ENCODE measurements at regions not wholly inside any gene's neighbourhood (a gene's known extent, or its start where the extent isn't known, plus 50 kb on each side); places are given as distances from the start of the nearest gene placed in this dataset.

DNA sequence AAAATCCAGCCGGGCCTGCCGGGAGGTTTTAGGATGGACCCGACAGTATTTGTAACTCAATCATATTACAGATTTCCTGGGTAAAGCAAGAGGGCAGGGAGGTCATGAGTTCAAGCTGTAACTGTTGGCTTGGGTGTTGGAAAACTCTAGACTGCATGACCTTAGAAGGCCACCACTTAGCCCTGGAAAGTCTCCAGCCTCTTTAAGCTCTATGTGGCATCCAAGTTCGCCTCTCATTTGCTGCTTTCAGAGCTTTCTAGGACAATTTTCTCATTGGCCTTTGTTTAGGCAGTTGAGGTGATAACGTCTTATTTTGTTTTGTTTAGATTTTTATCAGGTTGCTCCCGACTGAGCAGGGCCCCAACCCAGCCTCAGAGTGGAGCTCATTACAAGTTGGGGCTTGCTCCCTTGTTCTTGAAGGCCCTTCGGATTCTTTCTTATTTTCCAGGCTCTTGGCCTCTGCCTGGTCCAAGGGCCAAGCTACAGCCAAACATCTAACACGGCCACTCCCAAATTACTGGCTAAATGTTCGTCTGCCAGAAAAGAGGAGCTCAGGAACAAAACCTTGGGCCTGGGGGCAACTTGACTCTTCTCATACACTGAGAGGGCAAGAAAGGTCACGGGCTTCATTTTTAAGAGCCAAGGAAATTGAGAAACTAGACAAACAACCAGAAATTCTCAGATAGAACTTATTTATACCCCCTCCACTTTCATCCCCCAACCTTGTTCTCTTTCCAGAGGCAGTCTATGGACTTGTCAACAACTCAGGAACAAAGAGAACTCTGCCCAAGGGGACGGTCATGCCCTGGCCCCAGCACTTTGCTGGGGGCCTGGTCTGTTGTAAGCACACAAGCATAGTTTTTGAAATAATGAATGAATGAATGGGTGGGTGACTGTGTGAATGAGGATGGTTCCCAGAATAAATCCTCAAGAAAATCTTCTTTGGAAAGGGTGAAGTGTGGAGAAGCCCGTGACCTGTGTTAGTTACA is 526.9 kb downstream of the BNC2 start:
- ChIA-PET POLR2A (no interaction called here), CTCF (ENCODE audit: unreplicated experiment) (no interaction called here)
- no TSS peak for BruUV-seq (replicated peaks)
- Histone ChIP-seq H4K20me1 (ENCODE audit: insufficient read depth, low read length) (no peaks in the 10 kb centered on the region), H3K36me3 (ENCODE audit: insufficient read depth, low read length) (no peaks in the 10 kb centered on the region), H3K79me2 (ENCODE audit: insufficient read depth, low read depth, low read length) (no peaks in the 10 kb centered on the region), H2AFZ (ENCODE audit: low read length) (no peak overlapping the region), H3K4me1 (ENCODE audit: insufficient read depth, low read length, poor library complexity, severe bottlenecking) (no peaks in the 10 kb centered on the region), H3K9me2 (ENCODE audit: insufficient read depth, low read length) (no peaks in the 10 kb centered on the region), H3K4me2 (ENCODE audit: low read length) (no peak overlapping the region), H3K4me3 (ENCODE audit: low read depth, low read length, poor library complexity, severe bottlenecking) (no peak overlapping the region), H3K27ac (ENCODE audit: low read depth, low read length, poor library complexity, severe bottlenecking) (no peak overlapping the region), H3K9me3 (ENCODE audit: low read length) (no peaks in the 10 kb centered on the region)
- DNase-seq (ENCODE audit: low spot score): no peak
- TF ChIP-seq EZH2phosphoT487 (IDR thresholded peaks at IDR 0.05; ENCODE audit: borderline replicate concordance, low read depth, low read length): no peak
- TF ChIP-seq, protein P1, sequence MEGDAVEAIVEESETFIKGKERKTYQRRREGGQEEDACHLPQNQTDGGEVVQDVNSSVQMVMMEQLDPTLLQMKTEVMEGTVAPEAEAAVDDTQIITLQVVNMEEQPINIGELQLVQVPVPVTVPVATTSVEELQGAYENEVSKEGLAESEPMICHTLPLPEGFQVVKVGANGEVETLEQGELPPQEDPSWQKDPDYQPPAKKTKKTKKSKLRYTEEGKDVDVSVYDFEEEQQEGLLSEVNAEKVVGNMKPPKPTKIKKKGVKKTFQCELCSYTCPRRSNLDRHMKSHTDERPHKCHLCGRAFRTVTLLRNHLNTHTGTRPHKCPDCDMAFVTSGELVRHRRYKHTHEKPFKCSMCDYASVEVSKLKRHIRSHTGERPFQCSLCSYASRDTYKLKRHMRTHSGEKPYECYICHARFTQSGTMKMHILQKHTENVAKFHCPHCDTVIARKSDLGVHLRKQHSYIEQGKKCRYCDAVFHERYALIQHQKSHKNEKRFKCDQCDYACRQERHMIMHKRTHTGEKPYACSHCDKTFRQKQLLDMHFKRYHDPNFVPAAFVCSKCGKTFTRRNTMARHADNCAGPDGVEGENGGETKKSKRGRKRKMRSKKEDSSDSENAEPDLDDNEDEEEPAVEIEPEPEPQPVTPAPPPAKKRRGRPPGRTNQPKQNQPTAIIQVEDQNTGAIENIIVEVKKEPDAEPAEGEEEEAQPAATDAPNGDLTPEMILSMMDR (conservative IDR thresholded peaks at IDR 0.05; ENCODE audit: low read length): no peak
- intact Hi-C loops (cut with micrococcal nuclease; ENCODE audit: unreplicated experiment): no loop called here

- ChIA-PET CTCF (ENCODE audit: unreplicated experiment) (no interaction called here), POLR2A (no interaction called here)
- Histone ChIP-seq H3K9me3 (ENCODE audit: low read length) (no peaks in the 10 kb centered on the region), H2AFZ (ENCODE audit: low read length) (no peak overlapping the region), H4K20me1 (ENCODE audit: insufficient read depth, low read length) (no peaks in the 10 kb centered on the region), H3K4me3 (ENCODE audit: low read depth, low read length, poor library complexity, severe bottlenecking) (no peak overlapping the region), H3K4me2 (ENCODE audit: low read length) (no peak overlapping the region), H3K36me3 (ENCODE audit: insufficient read depth, low read length) (no peaks in the 10 kb centered on the region), H3K9me2 (ENCODE audit: insufficient read depth, low read length) (no peaks in the 10 kb centered on the region), H3K27ac (ENCODE audit: low read depth, low read length, poor library complexity, severe bottlenecking) (no peak overlapping the region), H3K4me1 (ENCODE audit: insufficient read depth, low read length, poor library complexity, severe bottlenecking) (no peaks in the 10 kb centered on the region), H3K79me2 (ENCODE audit: insufficient read depth, low read depth, low read length) (no peaks in the 10 kb centered on the region)
- intact Hi-C loops (cut with micrococcal nuclease; ENCODE audit: unreplicated experiment): no loop called here
- TF ChIP-seq, protein P1 (conservative IDR thresholded peaks at IDR 0.05; ENCODE audit: low read length): no peak
- no peak for TF ChIP-seq EZH2phosphoT487 (IDR thresholded peaks at IDR 0.05; ENCODE audit: borderline replicate concordance, low read depth, low read length)
- no TSS peak for BruUV-seq (replicated peaks)
- DNase-seq (ENCODE audit: low spot score): no peak
Measured at GRCh38 chr9:16344343-16344742, 526.1 kb downstream of the BNC2 start.

DNA sequence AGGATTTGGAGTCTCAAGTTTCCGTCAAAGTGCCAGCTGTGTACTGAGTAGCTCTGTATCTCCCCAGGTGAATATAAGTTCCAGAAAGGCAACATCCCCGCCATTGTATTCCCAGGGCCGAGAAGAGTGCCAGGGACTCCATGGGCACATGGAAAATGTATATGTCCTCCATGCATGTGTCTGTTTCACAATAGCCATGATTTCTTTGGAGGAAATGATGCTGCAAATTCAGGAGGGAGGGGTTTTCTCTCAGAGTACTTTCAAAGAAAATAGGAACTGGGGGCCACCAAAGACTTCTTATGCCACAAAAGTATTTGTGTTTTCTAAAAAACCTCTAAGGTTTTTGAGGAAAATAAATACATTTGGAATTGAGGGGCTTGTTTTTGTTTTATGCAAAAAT is 524.6 kb downstream of the BNC2 start:
- H3K4me1 ChIP-seq (ENCODE audit: insufficient read depth, low read length, poor library complexity, severe bottlenecking): no peaks in the 10 kb centered on the region
- ChIA-PET CTCF (ENCODE audit: unreplicated experiment) (no interaction called here), POLR2A (interaction anchor here (1.2 kb wide), 1 partner anchor 15 kb away, joined by 3 read pairs; no protein-coding TSS in a partner anchor)
- no peaks in the 10 kb centered on the region for H3K79me2 ChIP-seq (ENCODE audit: insufficient read depth, low read depth, low read length)
- no peaks in the 10 kb centered on the region for H4K20me1 ChIP-seq (ENCODE audit: insufficient read depth, low read length)
- no peaks in the 10 kb centered on the region for H3K9me3 ChIP-seq (ENCODE audit: low read length)
- H3K9me2 ChIP-seq (ENCODE audit: insufficient read depth, low read length): no peaks in the 10 kb centered on the region
- no peak overlapping the region for H3K4me2 ChIP-seq (ENCODE audit: low read length)
- H2AFZ ChIP-seq (ENCODE audit: low read length): no peak overlapping the region
- DNase-seq (ENCODE audit: low spot score): no peak
- H3K27ac ChIP-seq (ENCODE audit: low read depth, low read length, poor library complexity, severe bottlenecking): no peak overlapping the region
- TF ChIP-seq, protein P1 (conservative IDR thresholded peaks at IDR 0.05; ENCODE audit: low read length): no peak
- no peak for TF ChIP-seq EZH2phosphoT487 (IDR thresholded peaks at IDR 0.05; ENCODE audit: borderline replicate concordance, low read depth, low read length)
- no TSS peak for BruUV-seq (replicated peaks)
- intact Hi-C loops (cut with micrococcal nuclease; ENCODE audit: unreplicated experiment): no loop called here
- H3K4me3 ChIP-seq (ENCODE audit: low read depth, low read length, poor library complexity, severe bottlenecking): no peak overlapping the region
- no peaks in the 10 kb centered on the region for H3K36me3 ChIP-seq (ENCODE audit: insufficient read depth, low read length)
